ENCODE measurements at regions not wholly inside any gene's neighbourhood (a gene's known extent, or its start where the extent isn't known, plus 50 kb on each side); places are given as distances from the start of the nearest gene placed in this dataset.
"Not testable (repeated sequence)": the region's sequence is repeated elsewhere in the genome, so short reads cannot be mapped to it uniquely, and the experiment has no call there.

GRCh38 chr14:105600939-105601359, 74.6 kb downstream of the TMEM121 start:
- DNase-seq (ENCODE audit: low spot score): no peak

- DNase-seq (ENCODE audit: low spot score): no peak
Measured at GRCh38 chr14:105601360-105602242, 75.2 kb downstream of the TMEM121 start.

- no peak for DNase-seq (ENCODE audit: low spot score)
Measured at GRCh38 chr14:105602243-105602750, 75.9 kb downstream of the TMEM121 start.

- no peak for DNase-seq (ENCODE audit: low spot score)
Measured at GRCh38 chr14:105602799-105603793, 76.7 kb downstream of the TMEM121 start.

GRCh38 chr14:105604531-105605463, 78.4 kb downstream of the TMEM121 start:
- DNase-seq (ENCODE audit: low spot score): not testable (repeated sequence)

GRCh38 chr14:105605464-105606304, 79.3 kb downstream of the TMEM121 start:
- no peak for DNase-seq (ENCODE audit: low spot score)

- DNase-seq (ENCODE audit: low spot score): not testable (repeated sequence)
Measured at GRCh38 chr14:105606305-105606975, 80.1 kb downstream of the TMEM121 start.

- DNase-seq (ENCODE audit: low spot score): not testable (repeated sequence)
Measured at GRCh38 chr14:105607025-105607424, 80.6 kb downstream of the TMEM121 start.

GRCh38 chr14:105614987-105615386, 88.6 kb downstream of the TMEM121 start:
- DNase-seq (ENCODE audit: low spot score): not testable (repeated sequence)

GRCh38 chr14:105615986-105616801, 89.8 kb downstream of the TMEM121 start:
- not testable (repeated sequence) for DNase-seq (ENCODE audit: low spot score)

GRCh38 chr14:105616802-105617192, 90.4 kb downstream of the TMEM121 start:
- DNase-seq (ENCODE audit: low spot score): no peak

- DNase-seq (ENCODE audit: low spot score): no peak
Measured at GRCh38 chr14:105617201-105617777, 90.9 kb downstream of the TMEM121 start.

GRCh38 chr14:105617805-105618204, 91.4 kb downstream of the TMEM121 start:
- DNase-seq (ENCODE audit: low spot score): not testable (repeated sequence)

GRCh38 chr14:105619324-105619723, 92.9 kb downstream of the TMEM121 start:
- not testable (repeated sequence) for DNase-seq (ENCODE audit: low spot score)

- DNase-seq (ENCODE audit: low spot score): not testable (repeated sequence)
Measured at GRCh38 chr14:105620178-105620864, 93.9 kb downstream of the TMEM121 start.

- not testable (repeated sequence) for DNase-seq (ENCODE audit: low spot score)
Measured at GRCh38 chr14:105620865-105621471, 94.6 kb downstream of the TMEM121 start.
